GM19463 (cell line): ENCODE measurements at regions not wholly inside any gene's neighbourhood (a gene's known extent, or its start where the extent isn't known, plus 50 kb on each side); places are given as distances from the start of the nearest gene placed in this dataset.

Experiments used
- ATAC-seq: cut with Tn5 transposase; IDR thresholded peaks from one replicate; pipeline ENCODE4 v1.9.1; 2021; ENCODE audit warnings: mild to moderate bottlenecking, moderate library complexity; ENCODE audit not compliant: unreplicated experiment

DNA sequence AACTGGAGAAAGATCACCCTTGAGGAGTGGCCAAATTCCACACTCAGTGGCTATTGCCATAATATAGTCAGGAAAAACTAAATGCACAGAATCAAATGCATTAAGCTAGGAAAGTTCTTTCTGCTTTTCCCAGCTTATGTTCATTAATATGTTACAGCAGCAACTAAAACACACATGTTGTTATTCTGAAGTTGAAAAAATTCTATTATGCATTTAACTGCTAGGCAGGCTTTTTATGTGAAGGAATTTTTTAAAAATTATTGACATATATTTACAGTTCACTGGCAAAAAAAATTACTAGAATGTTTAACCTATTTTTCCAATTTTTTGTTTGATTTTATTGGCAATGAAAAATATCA, 135.2 kb upstream of the IL12A start:
- no peak for ATAC-seq

DNA sequence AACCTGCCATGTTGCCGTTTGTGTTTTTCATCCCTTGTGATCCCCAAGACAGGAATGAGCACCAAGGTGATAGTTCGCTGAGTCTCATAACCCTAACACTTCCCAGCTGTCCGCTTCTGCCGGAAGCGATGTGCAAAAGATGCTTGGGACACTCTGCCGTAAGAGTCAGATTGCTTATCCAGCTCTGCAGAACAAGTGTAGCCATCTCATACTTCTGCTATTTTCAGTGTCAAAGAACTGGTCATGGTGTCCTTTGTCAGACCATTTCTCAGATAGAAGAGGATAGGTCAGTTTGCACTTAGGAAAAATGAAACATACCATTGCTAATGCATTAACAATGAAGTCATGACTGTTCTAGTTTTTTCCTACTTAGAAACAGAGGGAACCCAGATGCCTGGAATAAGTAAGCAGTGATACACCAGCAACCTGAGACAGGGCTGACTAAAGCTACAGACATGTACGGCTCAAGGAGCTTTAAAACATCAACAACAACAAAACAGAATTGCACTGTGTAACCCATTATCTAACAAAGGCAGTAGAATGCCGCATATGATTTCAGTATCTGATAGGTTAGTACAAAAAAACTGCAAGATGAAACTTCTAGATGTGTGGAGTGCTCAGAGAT, 134.0 kb upstream of the IL12A start:
- ATAC-seq = no peak

DNA sequence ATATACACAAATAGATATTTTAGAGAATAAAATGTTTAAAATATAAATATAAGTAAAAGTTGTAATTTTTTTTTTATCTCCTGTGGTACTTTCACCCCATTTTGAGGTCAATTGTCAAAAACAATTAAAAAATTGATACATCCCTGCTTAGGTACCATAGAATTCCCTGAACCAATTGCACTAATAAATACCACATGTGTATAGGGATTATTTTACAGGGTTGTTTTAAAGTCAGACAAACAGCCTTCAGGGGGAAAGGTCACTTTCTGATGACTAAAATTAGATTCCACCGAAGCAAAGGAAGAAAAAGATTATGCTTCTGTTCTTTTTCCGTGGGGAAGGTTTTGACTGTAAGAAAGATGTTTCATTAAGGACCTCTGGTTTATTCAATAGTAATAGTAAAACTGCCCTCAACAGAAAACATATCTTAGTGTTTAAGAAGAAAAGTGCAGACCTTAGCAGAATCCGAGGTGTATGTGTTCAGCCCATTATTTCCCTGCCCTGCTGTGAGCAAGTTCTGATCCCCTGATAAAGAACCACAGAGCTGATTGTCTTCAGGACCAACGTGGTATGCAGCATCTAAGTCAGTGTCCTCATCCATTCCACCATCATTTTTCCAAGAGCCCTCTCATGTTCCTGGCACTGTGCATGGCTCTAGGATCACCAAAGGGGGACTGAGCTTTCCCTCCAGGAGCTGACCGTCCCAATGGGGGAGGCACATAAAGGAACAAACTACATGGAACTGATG, 132.9 kb upstream of the IL12A start:
- ATAC-seq = no peak

DNA sequence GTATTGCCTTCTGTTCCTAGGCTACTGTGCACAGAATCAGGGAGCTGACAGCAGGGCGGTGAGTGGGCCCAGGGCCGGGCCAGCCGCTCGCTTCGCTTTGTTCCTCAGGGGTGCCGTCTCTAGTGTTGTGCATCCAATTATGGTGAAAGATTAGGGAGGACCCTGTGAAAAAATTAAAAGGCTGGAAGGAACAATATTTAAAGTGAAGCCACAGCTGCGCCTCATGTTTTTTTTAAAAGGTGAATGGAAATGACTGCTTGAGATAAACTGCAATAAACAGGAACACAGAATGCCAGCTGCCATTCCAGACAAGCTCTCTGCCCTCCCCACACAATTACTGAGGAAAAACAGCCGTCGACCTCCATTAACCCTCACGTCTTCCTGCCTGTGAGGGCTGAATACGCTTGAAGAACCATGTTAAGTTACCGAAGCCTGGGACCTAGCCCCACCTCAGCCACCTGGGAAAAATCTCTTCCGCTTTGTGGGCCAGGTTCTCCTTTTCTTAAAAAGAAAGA, 132.0 kb upstream of the IL12A start:
- ATAC-seq = no peak

DNA sequence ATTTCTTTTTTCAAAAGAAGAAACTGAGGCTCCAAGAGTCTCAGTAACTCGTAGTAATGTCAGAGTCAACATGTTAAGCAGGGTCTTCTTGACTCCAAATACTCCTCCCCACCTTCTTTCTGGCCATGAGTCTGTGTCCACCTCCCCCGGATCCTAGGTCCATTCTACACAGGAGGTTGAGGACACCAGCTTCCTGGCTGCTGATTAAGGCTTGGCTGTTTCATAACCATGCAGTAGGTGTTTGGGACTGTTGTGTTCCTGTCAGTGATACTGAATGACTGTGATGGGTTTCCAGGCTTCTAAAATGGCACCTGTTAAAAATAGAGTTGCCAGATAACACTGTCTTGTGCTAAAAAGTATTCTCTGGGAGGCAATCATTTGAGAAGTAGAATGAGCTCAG, 130.8 kb upstream of the IL12A start:
- ATAC-seq = no peak

DNA sequence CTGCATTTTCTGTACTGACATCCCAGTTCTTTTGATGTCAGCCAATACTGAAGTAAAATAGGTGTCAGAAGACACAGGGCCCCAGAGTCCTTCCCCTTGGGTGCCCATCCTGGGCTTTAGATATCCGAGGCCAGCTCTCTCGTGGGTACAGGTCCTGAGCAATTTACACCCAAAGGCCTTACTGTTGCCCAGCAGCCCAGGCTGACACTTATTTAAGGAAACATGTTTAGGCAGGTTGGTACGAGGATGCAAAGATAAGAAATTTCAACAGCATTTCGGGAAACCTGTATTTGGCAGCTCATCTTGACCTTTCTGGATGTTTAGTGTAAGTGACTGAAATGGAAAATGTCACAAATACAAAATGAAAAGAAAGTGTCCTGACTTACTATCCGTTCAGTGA, 130.0 kb upstream of the IL12A start:
- no peak for ATAC-seq

DNA sequence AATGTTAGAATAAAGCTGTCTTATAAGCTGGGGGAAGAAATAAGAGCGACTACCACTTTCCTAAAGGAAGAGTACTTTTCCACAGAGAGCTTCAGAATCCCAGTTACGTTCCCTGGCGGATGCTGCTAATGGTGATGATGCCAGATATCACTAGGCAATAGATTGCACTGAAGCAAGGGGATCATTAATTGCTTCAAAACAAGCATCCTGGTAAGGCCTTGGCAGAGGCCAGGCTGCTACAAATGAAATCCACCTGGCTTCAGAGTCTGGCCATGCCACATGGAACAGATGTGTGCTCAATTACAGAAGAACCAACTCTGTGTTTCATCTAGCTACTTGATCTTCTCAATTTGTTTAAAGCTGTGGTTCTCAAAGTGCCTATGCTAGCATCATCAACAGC, 129.2 kb upstream of the IL12A start:
- ATAC-seq = no peak

DNA sequence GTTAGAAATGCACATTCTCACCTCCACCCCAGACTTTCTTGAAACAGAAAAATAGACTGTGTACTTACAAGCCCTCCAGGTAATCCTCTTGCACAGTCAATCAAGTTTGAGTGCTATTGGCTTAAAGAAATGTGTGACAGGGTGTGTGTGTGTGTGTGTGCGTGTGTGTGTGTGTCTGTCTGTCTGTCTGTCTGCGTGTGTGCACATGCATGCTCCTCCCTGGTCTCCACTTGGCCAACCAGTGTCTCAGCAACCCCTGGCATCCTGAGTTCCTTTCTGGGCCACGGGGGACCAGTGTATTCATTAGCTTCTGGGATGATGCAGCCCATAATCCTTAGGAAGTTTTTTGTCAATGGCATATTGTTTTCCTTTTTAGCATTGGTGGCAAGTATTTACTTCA, 128.8 kb upstream of the IL12A start:
- ATAC-seq = no peak

DNA sequence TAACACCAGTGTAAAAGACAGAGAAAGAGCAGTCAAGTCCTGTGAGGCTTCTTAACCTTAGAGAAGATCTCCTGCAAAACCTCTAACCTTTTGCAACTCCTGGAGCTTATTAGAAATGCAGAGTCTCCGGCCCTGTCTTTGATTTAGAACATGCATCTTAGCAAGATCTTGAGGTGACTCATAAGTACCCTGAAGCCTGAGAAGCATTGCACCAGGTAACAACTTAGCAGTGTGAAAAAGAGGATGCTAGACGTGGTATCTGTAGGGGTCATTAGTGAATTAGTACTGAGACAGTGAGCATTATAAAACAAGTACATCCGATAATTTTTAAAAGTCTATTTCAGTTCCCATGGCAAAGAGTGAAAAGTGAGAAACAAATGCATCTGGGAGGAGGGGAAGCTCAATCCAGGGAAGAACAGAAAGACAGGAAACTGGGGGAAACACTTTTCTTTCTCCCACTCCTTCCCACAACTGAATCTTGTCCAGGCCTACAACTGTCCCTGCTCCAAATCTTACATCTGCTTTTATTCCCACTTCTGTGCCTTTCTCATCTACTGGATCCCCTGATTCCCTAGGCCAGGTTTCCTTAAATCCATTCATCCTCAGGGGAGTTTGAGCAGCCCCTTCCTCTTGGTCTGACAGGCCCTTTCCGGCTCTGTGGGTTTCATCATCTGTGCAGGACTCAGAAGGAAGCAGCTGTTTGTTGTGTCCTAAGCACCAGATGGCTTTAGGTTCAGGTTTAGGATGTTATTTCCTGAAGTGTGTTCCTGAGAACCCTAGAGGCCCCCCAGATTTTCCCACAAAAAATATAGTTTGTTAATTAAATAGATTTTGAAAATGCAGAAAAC, 128.1 kb upstream of the IL12A start:
- peak; percentile 26 for ATAC-seq

DNA sequence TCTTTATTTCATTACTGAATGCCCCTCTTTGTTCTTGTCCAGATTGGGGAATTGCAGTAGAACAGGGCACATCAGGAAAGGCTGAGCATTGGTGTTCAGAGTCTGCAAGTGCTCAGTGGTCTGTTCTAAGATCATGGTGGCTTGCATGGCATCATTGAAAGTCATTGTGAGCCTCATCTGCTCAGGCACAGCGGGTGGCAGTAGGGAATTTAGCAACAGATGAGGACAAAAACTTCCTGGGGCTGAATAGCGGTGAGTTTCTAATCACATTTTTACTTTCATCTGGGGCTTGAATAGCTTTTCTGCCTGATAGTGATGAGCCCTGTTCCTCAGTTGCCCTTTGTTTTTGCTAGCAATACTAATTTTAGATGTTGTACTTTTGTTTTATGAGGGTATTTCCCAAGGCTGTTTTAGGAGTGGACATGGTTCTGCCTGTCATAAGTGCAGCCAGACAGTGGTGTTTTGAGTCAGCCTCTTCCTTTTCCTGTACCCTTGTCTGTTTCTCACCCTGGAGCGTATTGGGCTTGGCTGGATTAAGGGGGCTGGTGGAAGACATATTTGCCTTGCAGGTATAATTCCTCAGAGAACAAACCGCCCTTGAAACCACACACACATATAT, 127.2 kb upstream of the IL12A start:
- peak; percentile 69 for ATAC-seq

DNA sequence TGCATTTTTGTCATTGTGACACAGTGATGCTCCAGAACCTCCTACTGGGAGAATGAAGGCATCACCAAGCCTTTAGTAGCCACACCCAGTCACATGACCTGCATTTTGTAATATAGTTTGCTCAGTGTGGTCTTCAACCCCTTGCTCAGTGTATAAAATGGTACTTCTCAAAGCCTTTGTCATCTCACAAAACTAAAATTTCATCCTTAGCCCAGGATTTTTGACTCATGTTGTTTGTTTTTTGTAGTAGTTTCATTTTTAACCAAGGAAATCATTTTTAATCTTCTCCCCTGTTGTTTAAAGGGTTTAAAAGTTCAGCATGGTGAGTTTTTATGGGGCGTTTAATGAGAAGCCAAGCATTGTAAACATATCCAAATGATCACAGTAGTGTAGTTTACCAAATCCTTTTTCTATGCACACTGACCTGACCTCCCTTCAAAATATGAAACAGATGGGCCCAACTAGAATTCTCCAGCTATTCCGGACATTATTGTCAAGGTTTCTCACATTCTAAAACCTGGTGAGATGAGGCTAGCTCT, 123.5 kb upstream of the IL12A start:
- ATAC-seq = no peak

DNA sequence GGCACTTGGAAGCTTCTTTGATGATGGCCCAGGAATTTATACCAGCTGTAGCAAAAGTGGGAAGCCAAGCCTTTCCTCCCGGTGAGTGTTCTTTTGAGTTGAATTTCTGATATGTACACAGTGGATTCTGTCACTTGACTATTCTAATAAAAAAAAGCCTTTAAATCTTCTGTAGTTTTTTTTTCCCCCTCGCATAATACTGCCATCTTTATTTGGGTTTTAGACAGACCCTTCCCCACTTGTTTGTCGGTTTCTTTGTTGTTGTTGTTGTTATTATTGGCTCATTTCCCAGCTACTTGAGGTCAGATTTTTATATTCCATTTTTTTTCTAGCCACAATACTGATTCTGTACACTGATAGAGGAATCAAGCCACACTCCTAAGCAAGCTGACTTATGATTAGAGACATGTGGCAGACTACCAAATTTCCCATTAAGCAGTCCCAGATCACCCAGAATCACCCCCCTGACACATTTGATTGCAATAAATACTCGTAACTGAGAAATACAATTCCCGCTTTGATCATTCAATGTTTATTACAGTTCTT, 122.4 kb upstream of the IL12A start:
- no peak for ATAC-seq

DNA sequence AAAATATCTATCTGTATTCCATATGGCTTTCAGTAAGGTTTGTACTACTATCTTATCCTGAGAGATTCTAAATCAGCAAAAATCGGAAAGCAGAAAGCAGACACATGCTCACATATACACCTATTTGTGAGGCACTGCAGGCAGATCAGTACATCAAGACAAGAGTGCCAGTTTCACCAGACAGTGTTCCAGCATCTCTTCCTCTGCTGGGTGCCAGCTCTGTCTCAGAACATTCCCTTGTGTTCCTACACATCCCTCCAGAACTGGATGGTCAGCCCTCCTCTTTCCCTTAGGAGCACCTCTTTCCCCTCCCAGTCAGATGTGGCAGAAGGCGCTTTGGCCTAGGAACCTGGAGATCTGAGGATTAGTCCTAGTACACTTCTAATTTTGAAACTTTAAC, 121.3 kb upstream of the IL12A start:
- ATAC-seq = no peak

DNA sequence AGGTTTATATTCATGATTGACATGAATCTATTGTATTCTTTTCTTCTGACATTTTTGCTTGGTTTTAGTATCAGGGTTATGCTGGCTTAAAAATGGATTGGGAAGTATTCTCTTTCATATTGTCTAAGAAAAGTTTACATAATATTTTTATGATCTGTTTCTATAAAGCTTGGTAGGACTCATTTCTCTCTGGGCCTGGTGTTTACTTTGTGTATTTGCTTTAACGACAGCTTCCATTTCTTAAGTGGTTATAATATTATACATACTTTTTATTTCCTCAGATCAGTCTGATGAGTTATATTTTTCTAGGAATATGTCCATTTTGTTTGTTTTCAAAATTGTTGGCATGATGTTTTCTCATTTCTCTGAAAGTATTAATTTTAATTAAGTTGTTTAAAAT, 117.9 kb upstream of the IL12A start:
- no peak for ATAC-seq

DNA sequence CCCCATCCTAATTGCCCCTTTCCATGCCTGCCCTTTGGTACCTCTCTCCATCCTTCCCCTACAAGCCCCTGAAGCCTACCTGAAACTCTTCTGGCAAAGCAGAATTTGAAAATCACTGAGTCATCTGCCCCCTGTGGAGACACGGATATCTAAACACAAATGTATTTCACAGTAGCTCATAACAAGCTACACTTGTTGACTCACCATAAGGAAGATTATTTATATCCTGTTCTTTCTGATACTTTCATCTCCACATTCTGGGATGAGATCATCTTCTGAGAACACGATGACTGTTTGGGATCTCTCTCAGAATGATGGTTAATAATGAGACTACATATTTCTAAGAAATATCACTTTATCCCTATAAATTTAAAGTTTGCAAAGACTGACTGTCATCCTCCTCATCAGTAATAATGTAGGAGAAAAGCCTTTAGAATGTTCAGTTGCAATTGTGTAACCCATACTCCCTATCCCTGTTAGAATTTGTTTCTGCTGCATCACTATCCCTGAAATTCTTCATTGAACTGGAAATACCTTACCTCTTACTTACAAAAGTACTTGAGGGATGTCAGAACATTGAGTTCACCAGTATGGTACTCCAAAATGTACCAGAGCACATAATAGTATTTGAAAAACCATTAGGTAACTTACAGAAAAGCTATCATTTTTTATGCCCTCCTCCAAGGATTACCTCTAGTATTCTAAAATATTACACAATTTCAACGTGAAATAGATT, 116.1 kb upstream of the IL12A start:
- no peak for ATAC-seq

DNA sequence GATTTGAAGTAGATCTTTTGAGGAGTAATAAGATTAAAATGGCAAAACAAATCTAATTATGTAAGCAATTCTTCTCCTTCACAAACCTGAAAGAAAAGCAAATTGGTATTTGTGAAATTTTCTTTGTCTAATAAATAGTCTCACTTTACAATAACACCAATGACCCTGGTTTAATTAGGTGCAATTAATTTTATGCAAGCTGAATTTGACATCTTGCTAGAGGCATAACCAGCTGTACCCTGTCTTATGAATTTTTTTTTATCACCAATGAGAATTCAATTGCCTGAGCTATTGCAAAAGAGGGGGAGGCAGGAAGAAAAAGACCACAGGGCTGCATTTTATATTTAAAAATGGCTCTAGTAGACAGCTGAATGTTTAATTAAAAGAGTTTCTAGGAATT, 113.5 kb upstream of the IL12A start:
- no peak for ATAC-seq

DNA sequence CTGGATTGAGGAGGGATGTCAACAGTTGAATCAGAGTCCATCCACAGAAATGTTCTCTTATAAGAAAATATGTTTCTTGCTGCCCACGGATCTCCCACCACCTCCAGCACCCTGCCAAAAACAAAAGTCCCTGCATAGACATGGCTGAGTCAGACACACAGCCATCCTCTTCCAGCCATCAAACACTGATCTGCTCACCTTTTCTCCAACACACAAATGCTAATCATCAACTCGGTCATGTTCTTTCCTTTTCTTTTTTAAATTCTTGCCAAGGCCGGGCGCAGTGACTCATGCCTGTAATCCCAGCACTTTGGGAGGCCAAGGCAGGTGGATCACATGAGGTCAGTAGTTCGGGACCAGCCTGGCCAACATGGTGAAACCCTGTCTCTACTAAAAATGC, 110.7 kb upstream of the IL12A start:
- ATAC-seq = no peak

DNA sequence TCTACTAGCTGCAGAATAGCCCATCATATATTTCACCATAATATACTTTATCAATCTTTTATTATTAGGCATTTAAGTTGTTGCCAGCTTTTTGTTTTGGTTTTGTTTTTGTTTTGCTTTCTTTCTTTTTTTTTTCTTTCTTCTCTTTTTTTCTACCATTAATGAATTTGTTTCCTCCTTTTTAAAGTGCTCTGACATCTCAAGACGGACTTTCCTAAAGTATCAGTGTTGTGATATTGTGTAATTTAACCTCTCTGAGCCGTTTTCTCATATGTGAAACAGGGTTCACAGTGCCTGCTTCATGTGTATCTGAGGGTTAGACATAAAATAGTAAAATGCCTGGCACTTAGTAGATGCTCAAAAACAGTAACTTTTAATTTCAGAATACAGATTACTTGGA, 109.5 kb upstream of the IL12A start:
- ATAC-seq = no peak

DNA sequence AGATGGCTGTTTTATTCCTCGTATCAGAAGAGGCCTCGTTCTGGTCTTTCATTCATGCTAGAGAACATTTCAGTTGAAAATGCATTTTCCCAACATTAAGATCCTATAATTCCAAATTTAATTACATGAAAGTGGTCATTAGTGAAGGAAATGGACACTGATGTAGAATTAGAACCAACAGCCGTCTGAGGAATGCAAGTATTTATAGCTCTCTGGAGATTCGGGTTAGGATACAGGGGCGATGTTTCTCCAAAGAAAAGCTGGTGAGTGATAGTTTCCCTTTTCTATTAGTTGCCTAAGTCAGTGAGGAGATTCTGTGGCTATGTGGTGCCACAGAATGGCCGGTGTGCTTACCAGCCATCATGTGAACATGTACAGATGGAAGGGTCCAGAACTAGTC, 109.0 kb upstream of the IL12A start:
- no peak for ATAC-seq

DNA sequence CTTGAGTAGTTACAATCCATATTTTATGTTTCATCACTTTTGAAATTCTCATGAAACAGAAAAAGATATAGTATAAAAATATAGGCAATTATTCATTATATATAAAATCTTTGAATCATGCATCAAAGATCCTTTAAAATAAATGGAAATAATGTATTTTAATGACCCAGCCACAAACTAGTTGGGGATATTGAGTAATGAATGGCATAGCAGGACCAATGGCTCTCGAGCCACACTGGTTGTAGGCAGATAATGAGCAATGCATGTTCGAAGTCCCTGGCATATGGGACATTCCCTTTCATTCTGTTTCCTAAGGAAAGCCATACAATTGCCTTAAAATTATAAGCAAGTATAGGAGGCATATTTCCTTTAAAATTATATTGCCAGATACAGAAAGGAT, 107.4 kb upstream of the IL12A start:
- no peak for ATAC-seq
